H1 (cell line): ENCODE measurements at regions not wholly inside any gene's neighbourhood (a gene's known extent, or its start where the extent isn't known, plus 50 kb on each side); places are given as distances from the start of the nearest gene placed in this dataset.

ENCODE experiments used
- CHD7 ChIP-seq: fragments of 300-600 bp; sonication (generic); IDR thresholded peaks from 2 replicates; pipeline ENCODE4 v1.7.1; 2012; ENCODE audit warnings: low read length, moderate library complexity, mild to moderate bottlenecking, inconsistent platforms; ENCODE audit not compliant: insufficient replicate concordance
- EZH2 ChIP-seq: fragments of 200-600 bp; sonication (generic); IDR thresholded peaks from 2 replicates; pipeline ENCODE4 v1.7.1; 2012; ENCODE audit warnings: low read depth, mild to moderate bottlenecking, moderate library complexity, low read length, inconsistent platforms; ENCODE audit not compliant: severe bottlenecking
- FOSL1 ChIP-seq: IDR thresholded peaks from 2 replicates; pipeline ENCODE4 v1.6.1; 2011; ENCODE audit warnings: mild to moderate bottlenecking, low read depth, low read length, moderate library complexity; ENCODE audit not compliant: insufficient read depth
- HDAC2 ChIP-seq, 2 experiments: fragments of 300-600 bp in 1 of 2; sonication (generic) in 1 of 2; IDR thresholded peaks; 2 replicates each; pipeline ENCODE4 v1.6.1; 2011 to 2012; ENCODE audit warnings: low read depth in 2 of 2, low read length in 2 of 2, mild to moderate bottlenecking in 2 of 2, moderate library complexity in 2 of 2, borderline replicate concordance in 1 of 2, inconsistent platforms in 1 of 2
- JUND ChIP-seq: IDR thresholded peaks from 2 replicates; pipeline ENCODE4 v1.6.1; 2011; ENCODE audit warnings: mild to moderate bottlenecking, improper control_type of control experiment, low read length
- MAX ChIP-seq: IDR thresholded peaks from 2 replicates; pipeline ENCODE4 v1.6.1; 2012; ENCODE audit warnings: inconsistent platforms
- RXRA ChIP-seq: IDR thresholded peaks from 2 replicates; pipeline ENCODE4 v1.6.1; 2011; ENCODE audit warnings: low read depth, mild to moderate bottlenecking, low read length, moderate library complexity; ENCODE audit not compliant: insufficient read depth
- SIRT6 ChIP-seq: IDR thresholded peaks from one replicate; pipeline ENCODE4 v1.7.1; 2012; ENCODE audit warnings: low read length, inconsistent platforms
- SRF ChIP-seq: IDR thresholded peaks from 2 replicates; pipeline ENCODE4 v1.6.1; 2011; ENCODE audit warnings: mild to moderate bottlenecking, low read depth, low read length, moderate library complexity
- TAF1 ChIP-seq: IDR thresholded peaks from 2 replicates; pipeline ENCODE4 v1.6.1; 2011; ENCODE audit warnings: mild to moderate bottlenecking, low read depth, low read length

- no peak for TF ChIP-seq CHD7
- no peak for TF ChIP-seq RXRA
- no peak for TF ChIP-seq TAF1
- no peak for TF ChIP-seq JUND
- no peak for TF ChIP-seq SIRT6
- no peak for TF ChIP-seq HDAC2 (IDR thresholded peaks at IDR 0.05; ENCODE audit: borderline replicate concordance in 1 of 2, low read depth in 2 of 2, low read length in 2 of 2)
- TF ChIP-seq SRF: no peak
- TF ChIP-seq MAX: no peak
- TF ChIP-seq EZH2: no peak
- no peak for TF ChIP-seq FOSL1
Measured at GRCh38 chr6:11391934-11392777, 145.4 kb upstream of the TMEM170B start (continued).
